Adrenal gland (tissue), 9 donors: ENCODE measurements at regions not wholly inside any gene's neighbourhood (a gene's known extent, or its start where the extent isn't known, plus 50 kb on each side); places are given as distances from the start of the nearest gene placed in this dataset.

Source experiments
- DNase-seq, 7 donors: peaks; one replicate each; pipeline ENCODE4 v3.0.0-alpha.2; 2019 to 2020
- H3K27ac ChIP-seq, 5 donors: fragments of 200-600 bp; sonication (generic) in 4 of 5; 1 replicate in 3 of 5; 2 replicates in 2 of 5; pipeline versions ENCODE4 v1.5.1 to v1.8.0; 2016 to 2020; ENCODE audit warnings: mild to moderate bottlenecking in 1 of 5
- H3K27me3 ChIP-seq: fragments of 200-600 bp; 2 replicates; pipeline ENCODE4 v1.8.0; 2021
- H3K36me3 ChIP-seq, 2 donors: fragments of 200-600 bp; replicated peaks in 1 of 2; 1 replicate in 1 of 2; 2 replicates in 1 of 2; pipeline versions ENCODE4 v1.5.1 to v1.8.0; 2018 to 2022
- H3K4me1 ChIP-seq, 2 donors: fragments of 200-600 bp; replicated peaks in 1 of 2; 1 replicate in 1 of 2; 2 replicates in 1 of 2; pipeline versions ENCODE4 v1.5.1 to v1.8.0; 2018 to 2021
- H3K4me3 ChIP-seq, 4 donors: fragments of 200-600 bp; sonication (generic) in 3 of 4; one replicate each; pipeline ENCODE4 v1.5.1; 2016 to 2018
- H3K9me3 ChIP-seq, 3 donors: fragments of 200-600 bp; sonication (generic) in 1 of 3; replicated peaks in 1 of 3; 1 replicate in 2 of 3; 2 replicates in 1 of 3; pipeline versions ENCODE4 v1.5.1 to v1.8.0; 2016 to 2021
- POLR2A ChIP-seq, 2 donors: fragments of 450-650 bp; IDR thresholded peaks; one replicate each; pipeline ENCODE4 v1.6.1; 2017; ENCODE audit warnings: antibody characterized with exemption in 2 of 2, mild to moderate bottlenecking in 2 of 2, moderate library complexity in 1 of 2
- WGBS, 4 donors: extraction: QIAGEN DNeasy Blood & Tissue Kit in 2 of 4; methylation state at CpG; one replicate each; pipeline versions ENCODE4 v1.1.5 to v1.1.7; 2013 to 2017; 5-methylcytosine and 5-hydroxymethylcytosine counted together
- intact Hi-C, 2 donors: fragments of 100-400 bp; cut with DNase I; formaldehyde crosslinking; loops; one replicate each; pipeline versions ENCODE4 v1.14.1 to v1.15.0; 2022 to 2023
- TF ChIP-seq, protein P1 (sequence below), 6 experiments: fragments of 450-650 bp in 4 of 6; fragments of 200-600 bp in 2 of 6; sonication (generic) in 1 of 6; IDR thresholded peaks; 1 replicate in 5 of 6; 2 replicates in 1 of 6; pipeline versions ENCODE4 v1.5.1 to v1.8.0; 2016 to 2021; ENCODE audit warnings: antibody characterized with exemption in 6 of 6, mild to moderate bottlenecking in 2 of 6, moderate library complexity in 1 of 6
- donor health status: healthy with polysubstance abuse.
- donor health status: Bipolar disorder and iron deficiency.
- donor health status: DM: yes; HTN: yes; CAD: no.
- donor health status: DM: no; HTN: no; CAD: no.
- donor health status: DM: no; HTN: no; CAD: no.

DNA sequence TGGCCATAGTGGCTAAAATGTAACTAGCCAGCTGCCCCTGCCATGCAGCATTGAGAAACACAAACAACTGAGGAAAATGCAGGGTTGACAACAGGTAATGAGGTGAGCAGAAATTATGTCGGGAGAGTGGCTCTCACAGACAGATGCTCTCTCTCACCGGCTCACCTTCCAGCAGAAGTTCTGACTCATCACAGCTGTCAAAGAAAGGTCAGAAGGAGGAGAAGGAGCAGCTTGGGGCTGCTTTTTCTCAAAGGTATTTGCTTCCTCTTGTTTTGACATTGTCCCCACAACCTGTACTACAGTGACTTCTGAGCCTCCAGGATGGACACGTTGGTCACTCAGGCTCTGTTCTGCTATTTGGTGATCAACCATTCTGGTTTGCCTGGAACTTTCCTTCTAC, 190.5 kb upstream of the HEY2 start:
- H3K9me3 ChIP-seq, result no peaks in the 10 kb centered on the region
- H3K36me3 ChIP-seq, result no peaks in the 10 kb centered on the region
- no peaks in the 10 kb centered on the region for H3K27me3 ChIP-seq
- intact Hi-C loops, result no loop called here
- no peak for TF ChIP-seq POLR2A (IDR thresholded peaks at IDR 0.05)
- TF ChIP-seq, protein P1, sequence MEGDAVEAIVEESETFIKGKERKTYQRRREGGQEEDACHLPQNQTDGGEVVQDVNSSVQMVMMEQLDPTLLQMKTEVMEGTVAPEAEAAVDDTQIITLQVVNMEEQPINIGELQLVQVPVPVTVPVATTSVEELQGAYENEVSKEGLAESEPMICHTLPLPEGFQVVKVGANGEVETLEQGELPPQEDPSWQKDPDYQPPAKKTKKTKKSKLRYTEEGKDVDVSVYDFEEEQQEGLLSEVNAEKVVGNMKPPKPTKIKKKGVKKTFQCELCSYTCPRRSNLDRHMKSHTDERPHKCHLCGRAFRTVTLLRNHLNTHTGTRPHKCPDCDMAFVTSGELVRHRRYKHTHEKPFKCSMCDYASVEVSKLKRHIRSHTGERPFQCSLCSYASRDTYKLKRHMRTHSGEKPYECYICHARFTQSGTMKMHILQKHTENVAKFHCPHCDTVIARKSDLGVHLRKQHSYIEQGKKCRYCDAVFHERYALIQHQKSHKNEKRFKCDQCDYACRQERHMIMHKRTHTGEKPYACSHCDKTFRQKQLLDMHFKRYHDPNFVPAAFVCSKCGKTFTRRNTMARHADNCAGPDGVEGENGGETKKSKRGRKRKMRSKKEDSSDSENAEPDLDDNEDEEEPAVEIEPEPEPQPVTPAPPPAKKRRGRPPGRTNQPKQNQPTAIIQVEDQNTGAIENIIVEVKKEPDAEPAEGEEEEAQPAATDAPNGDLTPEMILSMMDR (IDR thresholded peaks at IDR 0.05), result no peak
- H3K4me1 ChIP-seq, result no peaks in the 10 kb centered on the region
- no peak overlapping the region for H3K4me3 ChIP-seq
- DNase-seq, result no peak
- no peak overlapping the region for H3K27ac ChIP-seq
- WGBS, 4 donors, result 36 to 63% (median 49%) methylated on average over 3 of the region's 3 CpGs

DNA sequence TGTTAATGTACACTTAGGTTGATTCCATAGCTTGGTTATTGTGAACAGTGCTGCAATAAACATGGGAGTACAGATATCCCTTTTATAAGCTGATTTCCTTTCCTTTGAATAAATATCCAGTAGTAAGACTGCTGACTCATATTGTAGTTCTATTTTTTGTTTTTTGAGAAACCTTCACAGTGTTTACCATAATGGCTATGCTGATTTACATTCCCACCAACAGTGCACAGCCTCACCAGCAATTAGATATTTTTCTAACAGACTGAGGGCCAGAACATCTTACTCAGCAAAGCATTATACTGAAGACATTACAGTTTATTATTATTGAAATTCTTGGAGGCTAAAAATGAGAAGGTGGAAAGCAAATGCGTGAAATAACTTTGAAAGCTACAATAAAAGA, 187.3 kb upstream of the HEY2 start:
- H3K27ac ChIP-seq, result no peak overlapping the region
- no peaks in the 10 kb centered on the region for H3K36me3 ChIP-seq
- intact Hi-C loops, result no loop called here
- TF ChIP-seq, protein P1 (IDR thresholded peaks at IDR 0.05), result no peak
- TF ChIP-seq POLR2A (IDR thresholded peaks at IDR 0.05), result no peak
- WGBS, 4 donors, result 93 to 96% (median 94%) methylated on average over 1 of the region's 1 CpG
- no peaks in the 10 kb centered on the region for H3K9me3 ChIP-seq
- DNase-seq, result no peak
- no peaks in the 10 kb centered on the region for H3K27me3 ChIP-seq
- no peaks in the 10 kb centered on the region for H3K4me1 ChIP-seq
- H3K4me3 ChIP-seq, result no peak overlapping the region

DNA sequence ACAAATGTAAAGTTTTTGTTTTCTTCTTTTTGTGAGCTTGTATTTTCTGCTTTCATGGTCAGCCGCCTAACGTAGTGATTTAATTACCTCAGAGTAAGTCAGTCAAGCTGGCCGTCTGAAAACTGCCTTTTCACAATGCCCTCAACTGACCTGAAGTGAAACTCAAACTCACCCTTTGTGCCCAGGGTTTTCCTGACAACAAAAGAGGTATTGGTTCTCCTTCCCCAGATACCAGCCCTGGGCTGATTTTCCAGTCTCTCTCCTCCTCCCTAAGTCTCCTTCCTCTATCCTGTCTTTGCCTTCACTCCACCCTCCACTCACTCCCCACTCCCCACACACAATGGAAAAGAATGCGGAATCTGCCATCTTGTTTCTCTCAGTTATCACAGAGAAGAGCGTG, 184.5 kb upstream of the HEY2 start:
- Histone ChIP-seq H3K27ac (no peak overlapping the region), H3K36me3 (no peaks in the 10 kb centered on the region), H3K4me3 (no peak overlapping the region), H3K4me1 (no peaks in the 10 kb centered on the region), H3K27me3 (no peaks in the 10 kb centered on the region), H3K9me3 (no peaks in the 10 kb centered on the region)
- no peak for TF ChIP-seq POLR2A (IDR thresholded peaks at IDR 0.05)
- TF ChIP-seq, protein P1 (IDR thresholded peaks at IDR 0.05), result no peak
- DNase-seq, result no peak
- intact Hi-C loops, result no loop called here
- 73 to 78% (median 77%) methylated on average over 5 of the region's 5 CpGs for WGBS, 4 donors

DNA sequence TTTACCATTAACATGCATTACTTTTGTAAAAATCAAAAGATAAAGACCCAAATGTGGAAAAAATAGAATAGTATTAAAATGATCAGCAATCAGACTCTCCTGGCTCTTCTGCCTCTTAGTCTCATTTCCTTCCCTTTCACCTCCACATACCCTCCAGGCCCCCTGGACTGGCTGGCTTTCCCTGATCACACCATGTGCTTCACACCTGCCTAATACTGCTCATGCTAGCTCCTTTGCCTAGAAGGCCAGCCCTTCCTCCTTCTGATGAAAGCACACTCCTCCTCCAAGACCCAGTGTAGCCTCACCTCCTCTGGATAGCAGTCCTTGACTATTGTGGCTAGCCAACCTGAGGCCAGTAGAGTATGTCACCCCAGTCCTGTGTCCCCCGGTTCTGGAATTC, 182.0 kb upstream of the HEY2 start:
- 81 to 97% (median 90%) methylated on average over 1 of the region's 1 CpG for WGBS, 4 donors
- no peaks in the 10 kb centered on the region for H3K36me3 ChIP-seq
- no peaks in the 10 kb centered on the region for H3K27me3 ChIP-seq
- no peak for DNase-seq
- intact Hi-C loops, result no loop called here
- no peak overlapping the region for H3K4me3 ChIP-seq
- H3K27ac ChIP-seq, result no peak overlapping the region
- H3K9me3 ChIP-seq, result no peaks in the 10 kb centered on the region
- H3K4me1 ChIP-seq, result no peaks in the 10 kb centered on the region
- TF ChIP-seq, protein P1 (IDR thresholded peaks at IDR 0.05), result no peak
- TF ChIP-seq POLR2A (IDR thresholded peaks at IDR 0.05), result no peak
